Right renal cortex interstitium (tissue), 3 donors: ENCODE measurements at regions not wholly inside any gene's neighbourhood (a gene's known extent, or its start where the extent isn't known, plus 50 kb on each side); places are given as distances from the start of the nearest gene placed in this dataset.
A peak's percentile ranks its signal among the peaks of the same experiment; 100 is the strongest.
"Not testable (repeated sequence)": the region's sequence is repeated elsewhere in the genome, so short reads cannot be mapped to it uniquely, and the experiment has no call there.

ENCODE experiments used
- DNase-seq, 3 donors: peaks; one replicate each; pipeline ENCODE4 v3.0.0-alpha.2; 2013; ENCODE audit warnings: low read depth in 3 of 3, low spot score in 2 of 3

- no peak for DNase-seq
Measured at GRCh38 chr5:17079562-17079961, 137.9 kb upstream of the BASP1 start.

GRCh38 chr5:17080361-17080760 lies 137.1 kb upstream of the BASP1 start:
- no peak for DNase-seq

- no peak for DNase-seq
Measured at GRCh38 chr5:17081142-17081541, 136.3 kb upstream of the BASP1 start.

- not testable (repeated sequence) for DNase-seq
Measured at GRCh38 chr5:17083276-17083675, 134.2 kb upstream of the BASP1 start.

GRCh38 chr5:17087035-17087434 lies 130.4 kb upstream of the BASP1 start:
- no peak for DNase-seq

GRCh38 chr5:17088051-17088450 lies 129.4 kb upstream of the BASP1 start:
- DNase-seq, result no peak

- DNase-seq, result no peak
Measured at GRCh38 chr5:17089001-17089400, 128.4 kb upstream of the BASP1 start.

GRCh38 chr5:17089690-17090089 lies 127.7 kb upstream of the BASP1 start:
- DNase-seq, result no peak

GRCh38 chr5:17090839-17091238 lies 126.6 kb upstream of the BASP1 start:
- DNase-seq, result no peak

GRCh38 chr5:17094830-17095229 lies 122.6 kb upstream of the BASP1 start:
- no peak for DNase-seq

GRCh38 chr5:17096952-17097695 lies 120.3 kb upstream of the BASP1 start:
- DNase-seq, result peak in 2 of 3 donors; percentile 74 to 78

- DNase-seq, result no peak
Measured at GRCh38 chr5:17099946-17100345, 117.5 kb upstream of the BASP1 start.

GRCh38 chr5:17103461-17103860 lies 114.0 kb upstream of the BASP1 start:
- DNase-seq, result no peak

GRCh38 chr5:17105744-17106418 lies 111.5 kb upstream of the BASP1 start:
- no peak for DNase-seq

GRCh38 chr5:17106521-17106920 lies 110.9 kb upstream of the BASP1 start:
- DNase-seq, result no peak

- DNase-seq, result not testable (repeated sequence)
Measured at GRCh38 chr5:17112091-17112716, 105.2 kb upstream of the BASP1 start.

GRCh38 chr5:17113174-17113958 lies 104.1 kb upstream of the BASP1 start:
- no peak for DNase-seq

- no peak for DNase-seq
Measured at GRCh38 chr5:17114233-17114632, 103.2 kb upstream of the BASP1 start.

GRCh38 chr5:17114715-17115599 lies 102.5 kb upstream of the BASP1 start:
- no peak for DNase-seq

GRCh38 chr5:17115855-17116254 lies 101.6 kb upstream of the BASP1 start:
- DNase-seq, result no peak
